GM19351 (cell line): ENCODE measurements at regions not wholly inside any gene's neighbourhood (a gene's known extent, or its start where the extent isn't known, plus 50 kb on each side); places are given as distances from the start of the nearest gene placed in this dataset.
"Not testable (repeated sequence)": the region's sequence is repeated elsewhere in the genome, so short reads cannot be mapped to it uniquely, and the experiment has no call there.

ENCODE experiments used
- ATAC-seq: cut with Tn5 transposase; IDR thresholded peaks from one replicate; pipeline ENCODE4 v1.9.1; 2021; ENCODE audit warnings: mild to moderate bottlenecking, moderate library complexity; ENCODE audit not compliant: unreplicated experiment

GRCh38 chr9:25094518-25094917, 548.8 kb upstream of the IZUMO3 start:
- no peak for ATAC-seq

GRCh38 chr9:25078202-25078601, 532.5 kb upstream of the IZUMO3 start:
- no peak for ATAC-seq

- no peak for ATAC-seq
These were observed 502.5 kb upstream of the IZUMO3 start for GRCh38 chr9:25048098-25048724.

- ATAC-seq: not testable (repeated sequence)
These were observed 499.8 kb upstream of the IZUMO3 start for GRCh38 chr9:25045469-25045868.

GRCh38 chr9:25029743-25030142, 484.0 kb upstream of the IZUMO3 start:
- ATAC-seq: no peak

- no peak for ATAC-seq
These were observed 480.0 kb upstream of the IZUMO3 start for GRCh38 chr9:25025686-25026085.

GRCh38 chr9:25025156-25025555, 479.5 kb upstream of the IZUMO3 start:
- no peak for ATAC-seq

GRCh38 chr9:25017779-25018178, 472.1 kb upstream of the IZUMO3 start:
- ATAC-seq: no peak

- no peak for ATAC-seq
These were observed 464.4 kb upstream of the IZUMO3 start for GRCh38 chr9:25010027-25010662.

- no peak for ATAC-seq
These were observed 458.0 kb upstream of the IZUMO3 start for GRCh38 chr9:25003686-25004085.

- no peak for ATAC-seq
These were observed 440.6 kb upstream of the IZUMO3 start for GRCh38 chr9:24986331-24986730.

GRCh38 chr9:24970780-24971179, 425.1 kb upstream of the IZUMO3 start:
- ATAC-seq: not testable (repeated sequence)

- ATAC-seq: no peak
These were observed 416.1 kb upstream of the IZUMO3 start for GRCh38 chr9:24961762-24962161.

- ATAC-seq: no peak
These were observed 407.4 kb upstream of the IZUMO3 start for GRCh38 chr9:24953070-24953469.

- no peak for ATAC-seq
These were observed 393.6 kb upstream of the IZUMO3 start for GRCh38 chr9:24939109-24939850.

- no peak for ATAC-seq
These were observed 390.4 kb upstream of the IZUMO3 start for GRCh38 chr9:24936117-24936516.

GRCh38 chr9:24932785-24933184, 387.1 kb upstream of the IZUMO3 start:
- peak; percentile 61 for ATAC-seq

- ATAC-seq: no peak
These were observed 386.2 kb upstream of the IZUMO3 start for GRCh38 chr9:24931894-24932293.

- no peak for ATAC-seq
These were observed 367.1 kb upstream of the IZUMO3 start for GRCh38 chr9:24912767-24913166.

- no peak for ATAC-seq
These were observed 355.6 kb upstream of the IZUMO3 start for GRCh38 chr9:24901319-24901718.

- no peak for ATAC-seq
These were observed 354.5 kb upstream of the IZUMO3 start for GRCh38 chr9:24900179-24900578.

- no peak for ATAC-seq
These were observed 353.8 kb upstream of the IZUMO3 start for GRCh38 chr9:24899463-24899862.
